Neural cell (in vitro differentiated cells): ENCODE measurements at regions not wholly inside any gene's neighbourhood (a gene's known extent, or its start where the extent isn't known, plus 50 kb on each side); places are given as distances from the start of the nearest gene placed in this dataset.

Experiments
- H2AFZ ChIP-seq: fragments of 200-600, 300-800 bp; sonication (generic), shearing (Covaris generic); 2 replicates; pipeline ENCODE4 v1.6.0; 2014; ENCODE audit warnings: low read depth, mild to moderate bottlenecking, antibody characterized with exemption, low read length, moderate library complexity
- H3F3A ChIP-seq: fragments of 200-600 bp; shearing (Covaris generic); 2 replicates; pipeline ENCODE4 v1.6.1; 2016; ENCODE audit warnings: mild to moderate bottlenecking, moderate library complexity, mixed read lengths, antibody characterized with exemption, low read length; ENCODE audit not compliant: insufficient read depth, poor library complexity, severe bottlenecking
- H3K27ac ChIP-seq: fragments of 200-600, 300-800 bp; sonication (generic), shearing (Covaris generic); 2 replicates; pipeline ENCODE4 v1.5.1; 2014; ENCODE audit warnings: mild to moderate bottlenecking, low read length, moderate library complexity
- H3K27me3 ChIP-seq: fragments of 300-800, 200-600 bp; sonication (generic), shearing (Covaris generic); 2 replicates; pipeline ENCODE4 v1.6.0; 2014; ENCODE audit warnings: mild to moderate bottlenecking, low read depth, low read length, moderate library complexity; ENCODE audit not compliant: insufficient read depth
- H3K36me3 ChIP-seq: fragments of 300-800, 200-600 bp; sonication (generic), shearing (Covaris generic); 2 replicates; pipeline ENCODE4 v1.5.1; 2014; ENCODE audit warnings: mild to moderate bottlenecking, antibody characterized with exemption, low read length, moderate library complexity; ENCODE audit not compliant: insufficient read depth
- H3K4me2 ChIP-seq: fragments of 300-800, 200-600 bp; sonication (generic), shearing (Covaris generic); 2 replicates; pipeline ENCODE4 v1.6.0; 2014; ENCODE audit warnings: mild to moderate bottlenecking, low read length
- H3K4me3 ChIP-seq: fragments of 300-800, 200-600 bp; sonication (generic), shearing (Covaris generic); 2 replicates; pipeline ENCODE4 v1.5.1; 2014; ENCODE audit warnings: mild to moderate bottlenecking, low read length, moderate library complexity
- H3K79me2 ChIP-seq: fragments of 200-600 bp; shearing (Covaris generic); replicated peaks from 2 replicates; pipeline ENCODE4 v1.6.0; 2014; ENCODE audit warnings: mild to moderate bottlenecking, low read length, moderate library complexity; ENCODE audit not compliant: insufficient read depth
- H3K9ac ChIP-seq: fragments of 300-800, 200-600 bp; sonication (generic), shearing (Covaris generic); 2 replicates; pipeline ENCODE4 v1.6.1; 2016; ENCODE audit warnings: mild to moderate bottlenecking, low read length, mixed read lengths
- H3K9me2 ChIP-seq: fragments of 200-600 bp; shearing (Covaris generic); 2 replicates; pipeline ENCODE4 v1.6.1; 2016; ENCODE audit warnings: mild to moderate bottlenecking, low read length, mixed read lengths; ENCODE audit not compliant: insufficient read depth
- H3K9me3 ChIP-seq: fragments of 200-600, 300-800 bp; sonication (generic), shearing (Covaris generic); 2 replicates; pipeline ENCODE4 v1.6.1; 2016; ENCODE audit warnings: mild to moderate bottlenecking, mixed run types, low read length, moderate library complexity, mixed read lengths
- H4K20me1 ChIP-seq: fragments of 200-600 bp; shearing (Covaris generic); 2 replicates; pipeline ENCODE4 v1.6.1; 2016; ENCODE audit warnings: mild to moderate bottlenecking, mixed run types; ENCODE audit not compliant: insufficient read depth
- CTCF ChIP-seq: fragments of 450-650 bp; IDR thresholded peaks from 2 replicates; pipeline ENCODE4 v1.5.1; 2014; ENCODE audit warnings: antibody characterized with exemption, mild to moderate bottlenecking, moderate library complexity; ENCODE audit not compliant: poor library complexity, severe bottlenecking
- EP300 ChIP-seq: fragments of 450-650 bp; conservative IDR thresholded peaks from 2 replicates; pipeline ENCODE4 v1.6.1; 2014; ENCODE audit warnings: antibody characterized with exemption, mild to moderate bottlenecking, moderate library complexity; ENCODE audit not compliant: poor library complexity, severe bottlenecking
- EZH2 ChIP-seq: fragments of 200-600, 300-800 bp; shearing (Covaris generic), sonication (generic); IDR thresholded peaks from 2 replicates; pipeline ENCODE4 v1.6.1; 2014; ENCODE audit warnings: antibody characterized with exemption, low read length, borderline replicate concordance, mild to moderate bottlenecking; ENCODE audit not compliant: insufficient read depth, poor library complexity, severe bottlenecking
- MXI1 ChIP-seq: fragments of 450-650 bp; conservative IDR thresholded peaks from 2 replicates; pipeline ENCODE4 v1.6.1; 2014; ENCODE audit warnings: antibody characterized with exemption, mild to moderate bottlenecking; ENCODE audit not compliant: poor library complexity, severe bottlenecking
- POLR2AphosphoS5 ChIP-seq: IDR thresholded peaks from 2 replicates; pipeline ENCODE4 v1.6.1; 2012
- RAD21 ChIP-seq: fragments of 450-650 bp; conservative IDR thresholded peaks from 2 replicates; pipeline ENCODE4 v1.6.1; 2014; ENCODE audit warnings: antibody characterized with exemption, mild to moderate bottlenecking, moderate library complexity
- SMC3 ChIP-seq: fragments of 450-650 bp; conservative IDR thresholded peaks from 2 replicates; pipeline ENCODE4 v1.6.1; 2014; ENCODE audit warnings: antibody characterized with exemption, mild to moderate bottlenecking, moderate library complexity; ENCODE audit not compliant: poor library complexity
- TAF1 ChIP-seq: IDR thresholded peaks from 2 replicates; pipeline ENCODE4 v1.6.1; 2012; ENCODE audit warnings: low read depth
- TF ChIP-seq, protein P1 (sequence below): IDR thresholded peaks from 2 replicates; pipeline ENCODE4 v1.6.1; 2012; ENCODE audit warnings: borderline replicate concordance

GRCh38 chr7:15936991-15937390, 250.5 kb upstream of the MEOX2 start:
- Histone ChIP-seq H3K36me3 (no peaks in the 10 kb centered on the region), H3K9ac (no peak overlapping the region), H3K9me3 (no peaks in the 10 kb centered on the region), H3F3A (no peaks in the 10 kb centered on the region), H4K20me1 (no peaks in the 10 kb centered on the region), H3K4me3 (no peak overlapping the region), H3K4me2 (no peak overlapping the region), H2AFZ (no peak overlapping the region), H3K27ac (no peak overlapping the region), H3K27me3 (no peaks in the 10 kb centered on the region), H3K9me2 (no peaks in the 10 kb centered on the region), H3K79me2 (no peaks in the 10 kb centered on the region)
- TF ChIP-seq POLR2AphosphoS5, result no peak
- no peak for TF ChIP-seq TAF1
- TF ChIP-seq, protein P1, sequence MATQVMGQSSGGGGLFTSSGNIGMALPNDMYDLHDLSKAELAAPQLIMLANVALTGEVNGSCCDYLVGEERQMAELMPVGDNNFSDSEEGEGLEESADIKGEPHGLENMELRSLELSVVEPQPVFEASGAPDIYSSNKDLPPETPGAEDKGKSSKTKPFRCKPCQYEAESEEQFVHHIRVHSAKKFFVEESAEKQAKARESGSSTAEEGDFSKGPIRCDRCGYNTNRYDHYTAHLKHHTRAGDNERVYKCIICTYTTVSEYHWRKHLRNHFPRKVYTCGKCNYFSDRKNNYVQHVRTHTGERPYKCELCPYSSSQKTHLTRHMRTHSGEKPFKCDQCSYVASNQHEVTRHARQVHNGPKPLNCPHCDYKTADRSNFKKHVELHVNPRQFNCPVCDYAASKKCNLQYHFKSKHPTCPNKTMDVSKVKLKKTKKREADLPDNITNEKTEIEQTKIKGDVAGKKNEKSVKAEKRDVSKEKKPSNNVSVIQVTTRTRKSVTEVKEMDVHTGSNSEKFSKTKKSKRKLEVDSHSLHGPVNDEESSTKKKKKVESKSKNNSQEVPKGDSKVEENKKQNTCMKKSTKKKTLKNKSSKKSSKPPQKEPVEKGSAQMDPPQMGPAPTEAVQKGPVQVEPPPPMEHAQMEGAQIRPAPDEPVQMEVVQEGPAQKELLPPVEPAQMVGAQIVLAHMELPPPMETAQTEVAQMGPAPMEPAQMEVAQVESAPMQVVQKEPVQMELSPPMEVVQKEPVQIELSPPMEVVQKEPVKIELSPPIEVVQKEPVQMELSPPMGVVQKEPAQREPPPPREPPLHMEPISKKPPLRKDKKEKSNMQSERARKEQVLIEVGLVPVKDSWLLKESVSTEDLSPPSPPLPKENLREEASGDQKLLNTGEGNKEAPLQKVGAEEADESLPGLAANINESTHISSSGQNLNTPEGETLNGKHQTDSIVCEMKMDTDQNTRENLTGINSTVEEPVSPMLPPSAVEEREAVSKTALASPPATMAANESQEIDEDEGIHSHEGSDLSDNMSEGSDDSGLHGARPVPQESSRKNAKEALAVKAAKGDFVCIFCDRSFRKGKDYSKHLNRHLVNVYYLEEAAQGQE, result no peak
- no peak for TF ChIP-seq CTCF
- no peak for TF ChIP-seq RAD21
- TF ChIP-seq EP300, result no peak
- TF ChIP-seq EZH2, result no peak
- TF ChIP-seq SMC3, result no peak
- TF ChIP-seq MXI1, result no peak

GRCh38 chr7:15932318-15932717, 245.8 kb upstream of the MEOX2 start:
- H3K79me2 ChIP-seq, result no peaks in the 10 kb centered on the region
- no peak overlapping the region for H3K27ac ChIP-seq
- no peak overlapping the region for H3K4me2 ChIP-seq
- no peaks in the 10 kb centered on the region for H3K36me3 ChIP-seq
- no peaks in the 10 kb centered on the region for H4K20me1 ChIP-seq
- H3K27me3 ChIP-seq, result no peaks in the 10 kb centered on the region
- no peak overlapping the region for H2AFZ ChIP-seq
- H3F3A ChIP-seq, result no peaks in the 10 kb centered on the region
- H3K4me3 ChIP-seq, result no peak overlapping the region
- H3K9ac ChIP-seq, result no peak overlapping the region
- H3K9me3 ChIP-seq, result no peaks in the 10 kb centered on the region
- TF ChIP-seq EZH2 (no peak), EP300 (no peak), MXI1 (no peak), CTCF (no peak), RAD21 (no peak), POLR2AphosphoS5 (no peak), TAF1 (no peak), SMC3 (no peak)
- TF ChIP-seq, protein P1, result no peak
- no peaks in the 10 kb centered on the region for H3K9me2 ChIP-seq
